ENCODE measurements at regions not wholly inside any gene's neighbourhood (a gene's known extent, or its start where the extent isn't known, plus 50 kb on each side); places are given as distances from the start of the nearest gene placed in this dataset.
"Not testable (repeated sequence)": the region's sequence is repeated elsewhere in the genome, so short reads cannot be mapped to it uniquely, and the experiment has no call there.

DNA sequence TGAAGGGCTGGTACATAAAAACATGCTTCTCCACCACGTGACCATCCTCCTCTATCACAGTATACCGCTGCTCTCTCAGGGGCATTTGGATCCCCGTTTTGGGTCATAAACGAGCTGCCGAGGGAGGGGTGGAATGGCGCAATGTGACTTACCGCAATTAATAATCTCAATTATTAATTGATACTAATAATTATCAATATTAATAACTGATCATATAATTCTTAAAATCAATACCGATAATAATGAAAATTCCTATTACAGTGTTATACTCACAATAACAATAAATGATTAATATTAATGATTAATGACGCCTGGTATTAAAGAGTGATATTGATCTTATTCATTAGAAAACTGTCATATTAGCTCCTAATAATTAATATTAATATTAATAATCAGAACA, 56.1 kb upstream of the FRG2C start:
- not testable (repeated sequence) for DNase-seq (ENCODE audit: low spot score)

DNA sequence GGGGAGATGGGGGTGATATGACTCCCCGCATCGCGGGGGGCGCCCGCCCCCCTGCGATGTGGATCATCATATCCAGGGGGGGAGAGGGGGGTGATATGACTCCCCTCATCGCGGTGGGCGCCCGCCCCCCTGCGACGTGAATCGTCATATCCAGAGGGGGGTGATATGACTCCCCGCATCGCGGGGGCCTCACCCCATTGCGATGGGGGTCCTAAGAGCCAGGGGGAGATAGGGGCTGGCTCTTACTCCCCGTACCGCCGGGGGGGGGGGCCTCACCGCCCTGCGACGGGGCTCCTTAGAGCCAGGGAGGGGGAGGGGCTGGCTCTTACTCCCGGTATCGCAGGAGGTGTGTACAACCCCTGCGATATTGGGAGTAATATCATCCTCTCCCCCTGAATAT, 54.5 kb upstream of the FRG2C start:
- not testable (repeated sequence) for DNase-seq (ENCODE audit: low spot score)

GRCh38 chr3:75610773-75611172, 53.4 kb upstream of the FRG2C start:
- no peak for DNase-seq (ENCODE audit: low spot score)

- DNase-seq (ENCODE audit: low spot score), result not testable (repeated sequence)
Observed at GRCh38 chr3:75611724-75612460, 52.2 kb upstream of the FRG2C start.
